NAMALWA (cell line): ENCODE measurements at regions not wholly inside any gene's neighbourhood (a gene's known extent, or its start where the extent isn't known, plus 50 kb on each side); places are given as distances from the start of the nearest gene placed in this dataset.

Experiments
- DNase-seq: peaks from one replicate; pipeline ENCODE4 v3.0.0-alpha.2; 2015; ENCODE audit warnings: low spot score

DNA sequence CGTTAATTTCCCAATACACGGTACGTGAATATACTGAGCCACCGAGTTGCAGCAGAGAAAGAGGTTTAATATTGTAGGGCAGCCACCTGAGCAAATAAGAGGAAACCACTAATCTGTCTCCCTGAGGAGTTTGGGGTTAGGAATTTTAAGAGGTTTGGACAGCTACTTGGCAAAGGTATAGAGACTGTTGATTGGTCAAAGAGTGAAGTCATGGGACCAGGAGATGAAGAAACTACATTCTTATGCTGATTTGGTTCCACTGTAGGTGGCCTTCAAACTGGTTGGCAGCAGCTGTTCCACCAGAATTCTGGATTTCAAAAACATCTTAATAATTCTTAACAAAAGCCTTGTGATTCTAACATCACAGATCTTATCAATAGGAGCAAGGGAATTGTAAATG is 485.4 kb upstream of the PRMT6 start:
- DNase-seq = no peak

DNA sequence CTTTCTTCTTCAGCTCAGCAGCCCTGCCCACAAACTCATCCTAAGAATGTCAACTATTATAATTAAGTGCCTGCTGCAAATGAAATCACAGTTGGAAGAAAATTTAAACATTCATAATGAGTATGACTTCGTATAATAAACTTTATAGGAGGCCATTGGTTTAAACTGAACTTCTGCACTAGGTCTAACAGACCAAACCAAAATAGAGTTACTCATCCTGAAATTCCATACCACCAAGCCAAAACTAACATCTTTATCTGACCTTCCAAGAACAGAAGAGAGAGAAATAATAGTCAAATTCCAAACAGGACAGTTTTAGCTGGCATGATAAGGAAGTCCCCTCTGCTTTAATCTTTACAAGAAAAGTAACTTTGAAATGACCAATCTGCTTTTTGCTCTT is 472.4 kb upstream of the PRMT6 start:
- no peak for DNase-seq

DNA sequence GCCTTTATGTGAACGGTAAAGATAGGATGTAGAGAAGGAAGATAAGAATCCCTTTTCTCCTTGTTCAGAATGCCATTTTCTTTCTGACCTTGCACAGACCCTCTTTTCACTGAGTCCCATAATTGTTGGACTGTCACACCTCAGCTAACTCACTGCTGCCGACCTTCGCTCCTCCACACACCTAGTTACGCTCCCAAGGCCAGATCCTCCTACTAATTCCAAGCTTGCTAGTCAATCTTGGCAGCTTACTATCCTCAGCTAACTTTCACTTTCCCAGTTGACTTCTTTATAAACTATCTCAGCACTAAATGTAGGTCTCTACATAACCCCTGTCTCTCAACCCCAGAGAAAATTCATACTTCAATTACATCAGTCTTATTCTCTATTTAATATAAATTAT is 471.8 kb upstream of the PRMT6 start:
- DNase-seq = no peak

DNA sequence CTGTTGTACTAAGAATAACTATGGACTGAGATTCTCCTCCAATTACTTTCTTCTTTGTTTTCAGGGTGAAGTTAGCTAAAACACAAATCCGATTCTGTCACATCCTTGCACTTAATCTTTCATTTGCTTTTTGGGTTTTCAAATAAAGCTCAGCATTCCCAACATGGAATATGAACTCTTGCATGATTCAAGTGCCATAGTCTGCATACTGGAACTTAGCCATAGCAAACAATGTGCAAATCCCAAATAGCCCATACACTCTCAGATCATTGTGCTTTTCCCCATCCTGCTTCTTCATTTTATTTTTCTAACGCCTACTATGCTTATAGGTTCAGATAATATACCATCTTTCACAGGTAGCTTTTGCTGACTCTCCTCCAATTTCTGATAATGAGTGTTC is 455.8 kb upstream of the PRMT6 start:
- no peak for DNase-seq

DNA sequence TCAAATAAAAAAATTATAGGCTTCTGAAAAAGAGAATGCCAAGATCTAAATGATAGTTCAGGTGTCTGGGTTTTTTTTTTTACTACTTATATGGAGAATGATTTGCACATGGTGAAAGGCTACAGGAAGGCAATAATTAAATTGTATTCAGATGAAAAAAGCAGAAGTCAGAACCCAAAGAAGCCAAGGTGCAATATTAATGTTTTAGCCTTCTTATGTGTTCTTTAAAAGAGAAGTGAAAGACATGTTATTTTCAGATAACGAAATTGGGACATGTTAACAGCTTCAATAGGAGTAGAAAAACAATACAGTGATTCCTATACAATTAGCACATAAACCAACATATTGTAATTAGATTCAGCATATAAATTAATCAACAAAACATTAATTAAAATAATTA is 452.9 kb upstream of the PRMT6 start:
- DNase-seq = no peak

DNA sequence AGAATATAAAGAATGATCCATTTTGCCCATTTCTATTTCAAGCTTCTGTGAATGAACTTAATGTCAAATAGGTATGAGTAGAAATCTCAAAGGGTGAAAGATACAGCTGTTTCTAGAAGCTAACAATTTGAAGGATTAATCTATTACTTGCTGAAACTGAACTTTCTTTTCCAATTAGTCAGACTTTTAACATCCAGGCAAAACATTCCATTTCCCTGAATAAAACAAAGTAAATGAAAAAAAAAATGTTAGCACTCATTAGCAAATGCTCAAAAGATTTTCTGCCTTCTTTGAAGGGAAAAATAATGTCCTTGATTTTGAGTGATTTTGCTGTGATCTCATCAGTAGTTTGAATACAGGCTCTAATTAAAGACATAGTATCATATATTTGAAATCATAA is 447.6 kb upstream of the PRMT6 start:
- no peak for DNase-seq

DNA sequence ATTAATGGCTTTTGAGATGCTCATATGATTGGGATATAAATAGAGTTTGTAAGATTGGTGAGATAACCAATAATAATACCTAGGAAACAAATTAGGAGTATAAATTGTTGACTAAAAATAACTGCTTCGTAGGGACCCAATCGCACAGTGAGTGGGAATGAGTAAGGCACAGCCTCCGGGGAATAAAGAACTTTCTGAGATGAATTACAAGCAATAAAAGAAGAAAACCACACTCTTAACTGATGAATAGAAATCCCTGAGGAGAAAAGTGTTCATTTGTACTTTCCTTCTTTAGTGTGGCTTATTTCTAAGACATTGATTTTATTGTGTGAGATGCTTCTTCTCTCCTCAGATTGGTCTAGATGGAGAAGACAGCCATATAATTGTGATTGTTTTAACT is 443.4 kb upstream of the PRMT6 start:
- no peak for DNase-seq

GRCh38 chr1:106613861-106614260 is 442.6 kb upstream of the PRMT6 start:
- DNase-seq = no peak

- no peak for DNase-seq
Measured at GRCh38 chr1:106615473-106615872, 441.0 kb upstream of the PRMT6 start.

GRCh38 chr1:106619080-106619826 is 437.2 kb upstream of the PRMT6 start:
- DNase-seq = no peak

DNA sequence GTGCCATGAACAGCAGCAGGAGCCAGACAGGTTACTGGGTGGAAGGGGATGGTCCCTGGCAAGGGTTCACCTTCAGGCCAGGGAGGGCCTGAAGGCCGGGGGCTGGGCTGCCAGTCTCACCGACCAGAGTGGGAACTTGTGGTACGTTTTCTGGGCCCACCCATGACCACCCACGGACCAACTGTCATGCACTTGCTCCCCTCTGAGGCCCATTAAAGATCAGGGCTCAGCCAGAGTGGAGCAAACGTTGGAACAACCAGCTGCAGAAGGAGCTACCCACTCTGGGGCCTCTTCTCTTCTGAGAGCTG is 436.7 kb upstream of the PRMT6 start:
- no peak for DNase-seq

DNA sequence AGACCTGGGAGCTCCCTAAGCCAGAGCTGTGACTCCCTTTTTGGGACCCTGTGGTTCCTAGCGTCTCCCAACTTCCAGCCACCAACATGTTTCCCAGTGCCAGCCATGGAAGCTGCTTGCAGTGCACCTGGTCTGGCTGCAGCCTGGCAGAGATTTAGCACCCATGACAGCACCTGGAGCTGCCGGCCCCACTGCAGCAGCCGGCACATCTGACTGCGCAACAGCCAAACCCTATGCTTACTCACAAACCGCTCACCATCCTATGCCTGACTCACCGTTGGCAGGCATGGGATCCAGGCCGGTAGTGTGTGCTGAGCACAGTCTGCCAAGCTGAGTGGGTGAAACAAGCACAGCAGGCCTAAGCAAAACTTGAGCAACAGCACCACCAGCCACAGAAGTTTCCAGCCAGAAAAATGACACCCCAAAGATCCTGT is 435.9 kb upstream of the PRMT6 start:
- DNase-seq = no peak

GRCh38 chr1:106621853-106622252 is 434.6 kb upstream of the PRMT6 start:
- no peak for DNase-seq

GRCh38 chr1:106637566-106637965 is 418.9 kb upstream of the PRMT6 start:
- no peak for DNase-seq

DNA sequence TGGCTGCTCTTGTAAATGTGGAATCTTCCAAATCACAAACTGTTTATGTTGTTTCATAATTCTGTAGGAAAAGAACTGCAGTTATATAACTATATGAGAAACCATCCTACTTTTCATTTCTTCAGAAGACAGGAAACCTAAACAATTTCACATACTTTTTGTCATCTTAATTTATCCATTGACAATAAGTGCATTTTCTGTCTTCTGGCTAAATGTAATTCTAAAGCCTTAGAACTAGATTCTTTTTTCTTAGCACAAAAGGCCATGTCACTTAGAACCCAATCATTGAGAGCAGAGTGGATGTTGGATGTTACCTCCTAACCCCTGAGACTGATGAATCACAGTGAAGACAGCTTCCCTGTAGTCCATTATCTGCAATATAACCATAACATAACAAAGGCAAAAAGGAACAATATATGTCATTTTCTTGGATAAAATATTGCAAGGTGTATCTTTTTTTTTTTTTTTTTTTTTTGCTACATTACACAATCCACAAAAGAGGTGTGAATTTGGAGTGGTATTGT is 410.2 kb upstream of the PRMT6 start:
- DNase-seq = no peak

DNA sequence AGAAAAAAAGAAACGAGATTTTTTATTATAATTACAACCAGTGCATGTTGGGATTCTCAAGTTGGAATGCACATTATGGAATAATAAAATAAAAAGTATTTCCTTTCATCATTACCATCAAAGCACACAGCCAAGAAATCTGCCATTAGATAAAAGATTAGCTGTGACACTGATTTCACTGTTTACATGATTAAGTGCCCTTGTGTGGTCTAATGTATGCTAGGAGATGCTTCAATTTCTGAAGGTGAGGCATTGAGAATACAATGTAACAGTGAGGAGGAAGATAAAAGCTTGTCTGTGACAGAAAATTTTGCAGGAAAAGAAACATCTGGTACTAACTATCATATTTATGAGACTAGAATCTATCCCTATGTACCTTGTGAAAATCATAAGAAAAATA is 409.7 kb upstream of the PRMT6 start:
- no peak for DNase-seq

GRCh38 chr1:106651028-106651762 is 405.3 kb upstream of the PRMT6 start:
- DNase-seq = no peak

- no peak for DNase-seq
Measured at GRCh38 chr1:106659490-106660244, 396.8 kb upstream of the PRMT6 start.

DNA sequence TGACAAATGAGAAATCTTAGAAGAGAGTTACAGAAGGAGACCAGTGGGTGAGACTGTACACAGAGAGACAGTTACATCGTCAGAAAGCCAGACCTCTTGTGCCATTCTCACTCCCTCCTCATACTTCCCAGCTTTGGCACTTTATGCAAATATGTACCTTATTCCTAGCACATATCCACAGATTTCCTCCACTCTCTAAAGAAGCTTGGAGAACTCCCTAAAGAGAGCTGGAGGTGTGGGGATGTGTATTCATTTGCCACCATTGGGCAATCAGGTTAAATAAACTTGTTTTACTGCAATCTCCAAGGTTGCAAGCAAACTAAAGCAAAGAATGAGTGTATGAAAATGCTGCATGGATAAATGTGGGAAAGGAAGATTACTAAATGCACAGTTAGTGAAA is 380.9 kb upstream of the PRMT6 start:
- DNase-seq = no peak

GRCh38 chr1:106676021-106676420 is 380.5 kb upstream of the PRMT6 start:
- no peak for DNase-seq

DNA sequence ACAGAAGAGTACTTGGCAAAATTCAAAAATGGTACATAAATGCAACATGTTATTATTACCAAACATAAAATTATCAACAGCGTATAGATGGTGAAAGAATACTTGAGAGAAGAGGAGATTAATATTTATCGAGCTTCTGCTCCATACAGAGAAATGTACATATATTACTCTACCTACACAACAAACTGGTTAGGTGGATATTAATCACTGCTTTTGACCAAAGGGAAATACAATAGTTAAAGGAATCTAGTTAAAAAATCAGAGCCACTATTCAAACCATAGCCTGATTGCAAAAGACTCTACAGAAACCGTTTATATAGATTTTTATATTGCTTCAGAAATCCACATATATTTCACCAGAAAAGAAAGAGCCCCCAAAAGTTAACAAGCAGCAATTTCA is 379.3 kb upstream of the PRMT6 start:
- DNase-seq = no peak

DNA sequence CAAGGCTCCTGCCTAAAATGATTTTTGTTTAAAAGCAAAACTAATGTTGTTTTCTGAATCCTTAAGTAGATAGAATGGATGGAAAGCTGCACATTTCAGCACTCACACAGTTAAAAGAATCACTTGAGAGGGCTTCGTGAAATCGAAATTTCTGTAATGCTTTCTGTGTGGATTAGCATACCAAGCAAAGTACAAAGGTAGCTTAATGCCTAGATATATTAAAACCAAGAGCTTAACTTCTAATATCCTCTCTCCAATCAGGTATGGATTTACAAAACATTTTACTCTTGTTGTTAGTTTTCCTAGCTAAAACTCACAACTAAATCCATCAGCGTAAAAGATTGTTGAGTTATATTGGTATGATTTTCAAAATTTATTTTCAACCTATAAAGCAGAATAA is 378.8 kb upstream of the PRMT6 start:
- DNase-seq = no peak
